ENCODE measurements at regions not wholly inside any gene's neighbourhood (a gene's known extent, or its start where the extent isn't known, plus 50 kb on each side); places are given as distances from the start of the nearest gene placed in this dataset.
"Not testable (repeated sequence)": the region's sequence is repeated elsewhere in the genome, so short reads cannot be mapped to it uniquely, and the experiment has no call there.

DNA sequence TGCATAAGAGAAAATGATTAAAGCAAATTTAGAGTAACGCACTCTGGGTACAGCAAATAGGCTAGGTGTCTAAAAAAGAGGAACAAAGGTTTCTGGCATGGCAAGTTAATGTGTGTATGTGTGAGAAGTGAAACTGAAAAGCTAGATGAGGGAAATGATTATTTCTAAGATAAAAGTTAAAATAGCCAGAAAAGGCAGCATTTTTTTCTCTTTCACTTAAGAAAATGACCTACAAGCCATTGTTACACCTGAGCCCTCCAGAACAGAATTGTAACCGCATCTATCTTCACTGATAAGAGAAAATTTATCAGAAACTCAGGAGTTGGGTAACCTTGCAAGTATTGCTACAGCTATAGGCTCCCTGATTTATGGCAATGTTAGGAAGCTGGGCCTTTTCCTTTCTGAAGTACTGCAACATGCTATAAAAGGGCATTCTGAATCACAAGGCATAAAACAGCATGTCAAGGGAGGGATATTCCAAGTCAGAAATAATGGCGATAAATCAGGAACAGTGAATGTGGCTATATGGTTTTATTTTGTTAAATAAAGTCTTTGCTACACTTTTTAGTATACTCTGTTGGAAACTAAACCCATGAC lies 395.3 kb downstream of the TBC1D32 start:
- H3K9me3 ChIP-seq (ENCODE audit: severe bottlenecking): no peaks in the 10 kb centered on the region
- no peaks in the 10 kb centered on the region for H3K36me3 ChIP-seq
- no peak for DNase-seq
- H3K27ac ChIP-seq: no peak overlapping the region
- TF ChIP-seq, protein P1, sequence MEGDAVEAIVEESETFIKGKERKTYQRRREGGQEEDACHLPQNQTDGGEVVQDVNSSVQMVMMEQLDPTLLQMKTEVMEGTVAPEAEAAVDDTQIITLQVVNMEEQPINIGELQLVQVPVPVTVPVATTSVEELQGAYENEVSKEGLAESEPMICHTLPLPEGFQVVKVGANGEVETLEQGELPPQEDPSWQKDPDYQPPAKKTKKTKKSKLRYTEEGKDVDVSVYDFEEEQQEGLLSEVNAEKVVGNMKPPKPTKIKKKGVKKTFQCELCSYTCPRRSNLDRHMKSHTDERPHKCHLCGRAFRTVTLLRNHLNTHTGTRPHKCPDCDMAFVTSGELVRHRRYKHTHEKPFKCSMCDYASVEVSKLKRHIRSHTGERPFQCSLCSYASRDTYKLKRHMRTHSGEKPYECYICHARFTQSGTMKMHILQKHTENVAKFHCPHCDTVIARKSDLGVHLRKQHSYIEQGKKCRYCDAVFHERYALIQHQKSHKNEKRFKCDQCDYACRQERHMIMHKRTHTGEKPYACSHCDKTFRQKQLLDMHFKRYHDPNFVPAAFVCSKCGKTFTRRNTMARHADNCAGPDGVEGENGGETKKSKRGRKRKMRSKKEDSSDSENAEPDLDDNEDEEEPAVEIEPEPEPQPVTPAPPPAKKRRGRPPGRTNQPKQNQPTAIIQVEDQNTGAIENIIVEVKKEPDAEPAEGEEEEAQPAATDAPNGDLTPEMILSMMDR (IDR thresholded peaks at IDR 0.05; ENCODE audit: low read depth, low read length): no peak
- H3K27me3 ChIP-seq (ENCODE audit: insufficient read depth, low read depth, severe bottlenecking): no peaks in the 10 kb centered on the region
- H3K4me3 ChIP-seq (ENCODE audit: low read depth, low read length): no peak overlapping the region

GRCh38 chr6:120938164-120938875 lies 396.0 kb downstream of the TBC1D32 start:
- no peak for DNase-seq
- Histone ChIP-seq H3K4me3 (ENCODE audit: low read depth, low read length) (no peak overlapping the region), H3K9me3 (ENCODE audit: severe bottlenecking) (no peaks in the 10 kb centered on the region), H3K36me3 (no peaks in the 10 kb centered on the region), H3K27ac (no peak overlapping the region), H3K27me3 (ENCODE audit: insufficient read depth, low read depth, severe bottlenecking) (no peaks in the 10 kb centered on the region)
- TF ChIP-seq, protein P1 (IDR thresholded peaks at IDR 0.05; ENCODE audit: low read depth, low read length): no peak

DNA sequence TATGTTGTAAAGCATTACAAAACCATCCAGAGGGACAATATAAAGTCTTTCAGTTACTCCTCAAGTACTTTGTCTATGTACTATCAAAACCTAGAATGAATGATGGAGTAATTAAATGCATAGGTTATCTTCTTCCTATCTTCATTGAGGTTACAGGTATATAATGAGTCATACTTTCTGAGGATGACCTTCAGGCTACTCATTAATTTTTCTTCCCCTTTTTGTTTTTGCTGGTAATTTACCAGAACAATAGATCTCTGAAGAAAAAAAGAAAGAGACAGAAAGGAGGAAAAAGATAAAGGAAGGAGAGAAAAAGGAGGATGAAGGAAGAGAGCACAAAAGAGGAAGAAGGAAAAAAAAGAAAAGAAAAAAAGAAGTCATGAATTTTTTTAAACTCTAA lies 398.4 kb downstream of the TBC1D32 start:
- no peaks in the 10 kb centered on the region for H3K27me3 ChIP-seq (ENCODE audit: insufficient read depth, low read depth, severe bottlenecking)
- no peak overlapping the region for H3K4me3 ChIP-seq (ENCODE audit: low read depth, low read length)
- no peaks in the 10 kb centered on the region for H3K9me3 ChIP-seq (ENCODE audit: severe bottlenecking)
- DNase-seq: no peak
- TF ChIP-seq, protein P1 (IDR thresholded peaks at IDR 0.05; ENCODE audit: low read depth, low read length): no peak
- H3K36me3 ChIP-seq: no peaks in the 10 kb centered on the region
- no peak overlapping the region for H3K27ac ChIP-seq

DNA sequence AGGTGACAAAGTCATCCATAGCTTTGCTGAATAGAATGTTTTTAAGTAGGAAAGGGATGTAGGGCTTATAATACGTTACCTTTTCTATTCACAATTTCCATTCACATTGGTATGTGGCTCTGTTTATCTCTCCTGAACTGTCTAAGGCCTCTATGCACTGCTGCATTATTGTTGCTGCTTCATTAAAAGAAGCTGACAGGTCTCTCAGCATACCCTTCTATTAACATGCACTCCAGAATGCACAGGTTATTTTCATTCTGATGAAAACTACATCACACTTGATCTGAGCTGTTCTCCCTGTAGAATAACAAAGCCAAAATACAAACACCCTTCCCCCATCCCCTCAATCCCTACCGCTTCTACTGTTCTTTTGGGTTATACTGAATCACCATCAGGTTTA lies 399.3 kb downstream of the TBC1D32 start:
- H3K9me3 ChIP-seq (ENCODE audit: severe bottlenecking): no peaks in the 10 kb centered on the region
- no peaks in the 10 kb centered on the region for H3K36me3 ChIP-seq
- no peak for DNase-seq
- H3K27ac ChIP-seq: no peak overlapping the region
- no peaks in the 10 kb centered on the region for H3K27me3 ChIP-seq (ENCODE audit: insufficient read depth, low read depth, severe bottlenecking)
- no peak overlapping the region for H3K4me3 ChIP-seq (ENCODE audit: low read depth, low read length)
- TF ChIP-seq, protein P1 (IDR thresholded peaks at IDR 0.05; ENCODE audit: low read depth, low read length): no peak

DNA sequence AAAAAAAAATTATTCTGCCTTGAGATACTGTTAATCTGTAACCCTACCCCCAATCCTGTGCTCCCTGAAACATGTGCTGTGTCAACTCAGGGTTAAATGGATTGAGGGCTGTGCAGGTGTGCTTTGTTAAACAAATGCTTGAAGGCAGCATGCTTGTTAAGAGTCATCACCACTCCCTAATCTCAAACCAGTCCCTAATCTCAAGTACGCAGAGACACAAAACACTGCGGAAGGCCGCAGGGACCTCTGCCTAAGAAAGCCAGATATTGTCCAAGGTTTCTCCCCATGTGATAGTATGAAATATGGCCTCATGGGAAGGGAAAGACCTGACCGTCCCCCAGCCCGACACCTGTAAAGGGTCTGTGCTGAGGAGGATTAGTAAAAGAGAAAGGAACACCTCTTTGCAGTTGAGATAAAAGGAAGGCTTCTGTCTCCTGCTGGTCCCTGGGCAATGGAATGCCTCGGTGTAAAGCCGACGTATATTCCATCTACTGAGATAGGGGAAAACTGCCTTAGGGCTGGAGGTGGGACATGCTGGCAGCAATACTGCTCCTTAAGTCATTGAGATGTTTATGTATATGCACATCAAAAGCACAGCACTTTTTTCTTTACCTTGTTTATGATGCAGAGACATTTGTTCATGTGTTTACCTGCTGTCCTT lies 402.6 kb downstream of the TBC1D32 start:
- not testable (repeated sequence) for H3K27me3 ChIP-seq (ENCODE audit: insufficient read depth, low read depth, severe bottlenecking); DNase-seq; H3K9me3 ChIP-seq (ENCODE audit: severe bottlenecking); H3K27ac ChIP-seq; H3K36me3 ChIP-seq; H3K4me3 ChIP-seq (ENCODE audit: low read depth, low read length)

- not testable (repeated sequence) for H3K4me3 ChIP-seq (ENCODE audit: low read depth, low read length); H3K27ac ChIP-seq; DNase-seq; H3K9me3 ChIP-seq (ENCODE audit: severe bottlenecking); H3K27me3 ChIP-seq (ENCODE audit: insufficient read depth, low read depth, severe bottlenecking); H3K36me3 ChIP-seq
Measured at GRCh38 chr6:120930500-120930899, 403.8 kb downstream of the TBC1D32 start.
